NT2/D1 (cell line): ENCODE measurements at regions not wholly inside any gene's neighbourhood (a gene's known extent, or its start where the extent isn't known, plus 50 kb on each side); places are given as distances from the start of the nearest gene placed in this dataset.

ENCODE experiments used
- DNase-seq: peaks from one replicate; pipeline ENCODE4 v3.0.0-alpha.2; 2011; ENCODE audit warnings: low read depth, low spot score
- H3K27me3 ChIP-seq: 2 replicates; pipeline ENCODE4 v1.6.0; 2011; ENCODE audit warnings: mild to moderate bottlenecking; ENCODE audit not compliant: insufficient read length, insufficient read depth
- H3K36me3 ChIP-seq: 2 replicates; pipeline ENCODE4 v1.6.1; 2011; ENCODE audit warnings: mild to moderate bottlenecking, low read length, mixed read lengths; ENCODE audit not compliant: insufficient read depth, insufficient read length
- H3K4me1 ChIP-seq: 2 replicates; pipeline ENCODE4 v1.5.1; 2011; ENCODE audit not compliant: insufficient read depth, insufficient read length
- H3K4me3 ChIP-seq: 2 replicates; pipeline ENCODE4 v1.5.1; 2011; ENCODE audit warnings: low read depth; ENCODE audit not compliant: insufficient read length
- H3K9ac ChIP-seq: 2 replicates; pipeline ENCODE4 v1.6.0; 2011; ENCODE audit warnings: low read depth; ENCODE audit not compliant: insufficient read length
- H3K9me3 ChIP-seq: 2 replicates; pipeline ENCODE4 v1.5.1; 2011; ENCODE audit warnings: mild to moderate bottlenecking, low read length; ENCODE audit not compliant: insufficient read depth
- SUZ12 ChIP-seq: IDR thresholded peaks from 2 replicates; pipeline ENCODE4 v1.6.1; 2011; ENCODE audit not compliant: insufficient read length, insufficient read depth; ENCODE audit errors: extremely low read depth
- YY1 ChIP-seq: IDR thresholded peaks from 2 replicates; pipeline ENCODE4 v1.6.1; 2011; ENCODE audit not compliant: insufficient read length, insufficient read depth
- ZNF274 ChIP-seq: IDR thresholded peaks from 2 replicates; pipeline ENCODE4 v1.6.1; 2011; ENCODE audit warnings: mild to moderate bottlenecking, low read depth, low read length

GRCh38 chr1:233487408-233487807 is 126.5 kb upstream of the KCNK1 start:
- DNase-seq = no peak
- no peak for TF ChIP-seq YY1
- no peak for TF ChIP-seq SUZ12
- TF ChIP-seq ZNF274 = no peak
- Histone ChIP-seq H3K9ac (no peak overlapping the region), H3K9me3 (peaks cover 19% of the 10 kb centered on the region), H3K4me3 (no peak overlapping the region), H3K27me3 (no peaks in the 10 kb centered on the region), H3K4me1 (no peaks in the 10 kb centered on the region), H3K36me3 (no peaks in the 10 kb centered on the region)

GRCh38 chr1:233489411-233489810 is 124.5 kb upstream of the KCNK1 start:
- Histone ChIP-seq H3K27me3 (no peaks in the 10 kb centered on the region), H3K4me1 (no peaks in the 10 kb centered on the region), H3K4me3 (no peak overlapping the region), H3K36me3 (no peaks in the 10 kb centered on the region), H3K9me3 (peaks cover 19% of the 10 kb centered on the region), H3K9ac (no peak overlapping the region)
- DNase-seq = no peak
- TF ChIP-seq YY1 (no peak), ZNF274 (no peak), SUZ12 (no peak)

GRCh38 chr1:233490488-233490887 is 123.4 kb upstream of the KCNK1 start:
- Histone ChIP-seq H3K4me3 (no peak overlapping the region), H3K27me3 (no peaks in the 10 kb centered on the region), H3K9ac (no peak overlapping the region), H3K9me3 (peaks cover 19% of the 10 kb centered on the region), H3K4me1 (no peaks in the 10 kb centered on the region), H3K36me3 (no peaks in the 10 kb centered on the region)
- TF ChIP-seq ZNF274 (no peak), YY1 (no peak), SUZ12 (no peak)
- DNase-seq = no peak

- no peak for DNase-seq
- no peak overlapping the region for H3K4me3 ChIP-seq
- peaks cover 19% of the 10 kb centered on the region for H3K9me3 ChIP-seq
- no peak for TF ChIP-seq SUZ12
- TF ChIP-seq YY1 = no peak
- H3K36me3 ChIP-seq = no peaks in the 10 kb centered on the region
- no peak overlapping the region for H3K9ac ChIP-seq
- H3K27me3 ChIP-seq = no peaks in the 10 kb centered on the region
- no peaks in the 10 kb centered on the region for H3K4me1 ChIP-seq
Measured at GRCh38 chr1:233491953-233492620, 121.8 kb upstream of the KCNK1 start.

GRCh38 chr1:233496993-233497392 is 116.9 kb upstream of the KCNK1 start:
- DNase-seq = no peak
- Histone ChIP-seq H3K27me3 (no peaks in the 10 kb centered on the region), H3K9me3 (no peaks in the 10 kb centered on the region), H3K9ac (no peak overlapping the region), H3K4me1 (no peaks in the 10 kb centered on the region), H3K4me3 (no peak overlapping the region), H3K36me3 (no peaks in the 10 kb centered on the region)
- TF ChIP-seq SUZ12 = no peak
- TF ChIP-seq ZNF274 = no peak
- TF ChIP-seq YY1 = no peak

- no peak for TF ChIP-seq ZNF274
- TF ChIP-seq YY1 = no peak
- no peak for TF ChIP-seq SUZ12
- Histone ChIP-seq H3K36me3 (no peaks in the 10 kb centered on the region), H3K4me1 (no peaks in the 10 kb centered on the region), H3K9ac (no peak overlapping the region), H3K4me3 (no peak overlapping the region), H3K9me3 (no peaks in the 10 kb centered on the region), H3K27me3 (no peaks in the 10 kb centered on the region)
- no peak for DNase-seq
Measured at GRCh38 chr1:233497679-233498078, 116.2 kb upstream of the KCNK1 start.

- no peaks in the 10 kb centered on the region for H3K9me3 ChIP-seq
- no peak for DNase-seq
- no peaks in the 10 kb centered on the region for H3K36me3 ChIP-seq
- TF ChIP-seq YY1 (no peak), ZNF274 (no peak), SUZ12 (no peak)
- H3K9ac ChIP-seq = no peak overlapping the region
- H3K4me3 ChIP-seq = no peak overlapping the region
- no peaks in the 10 kb centered on the region for H3K27me3 ChIP-seq
- no peaks in the 10 kb centered on the region for H3K4me1 ChIP-seq
Measured at GRCh38 chr1:233500106-233500505, 113.8 kb upstream of the KCNK1 start.

- Histone ChIP-seq H3K9ac (no peak overlapping the region), H3K27me3 (no peaks in the 10 kb centered on the region), H3K9me3 (0 out of 2 replicates have a peak, but pooled peaks cover 5% of the 10 kb centered on the region), H3K4me3 (no peak overlapping the region), H3K4me1 (no peaks in the 10 kb centered on the region), H3K36me3 (no peaks in the 10 kb centered on the region)
- DNase-seq = no peak
- TF ChIP-seq SUZ12 (no peak), ZNF274 (no peak), YY1 (no peak)
Measured at GRCh38 chr1:233503366-233503954, 110.4 kb upstream of the KCNK1 start.
